ENCODE measurements at regions not wholly inside any gene's neighbourhood (a gene's known extent, or its start where the extent isn't known, plus 50 kb on each side); places are given as distances from the start of the nearest gene placed in this dataset.
"Not testable (repeated sequence)": the region's sequence is repeated elsewhere in the genome, so short reads cannot be mapped to it uniquely, and the experiment has no call there.

GRCh38 chr7:56697058-56697457 lies 435.2 kb downstream of the ZNF479 start:
- DNase-seq (ENCODE audit: low spot score); in situ Hi-C loops (cut with MboI; ENCODE audit: low sequenced_read_pairs, unreplicated experiment): not testable (repeated sequence)

- DNase-seq (ENCODE audit: low spot score), result no peak
- in situ Hi-C loops (cut with MboI; ENCODE audit: low sequenced_read_pairs, unreplicated experiment), result no loop called here
- no peak for TF ChIP-seq CTCF (IDR thresholded peaks at IDR 0.05; ENCODE audit: borderline replicate concordance, control extremely low read depth, extremely low read depth, insufficient read depth, missing control alignments)
Measured at GRCh38 chr7:56686276-56686859, 445.9 kb downstream of the ZNF479 start.

- in situ Hi-C loops (cut with MboI; ENCODE audit: low sequenced_read_pairs, unreplicated experiment), result no loop called here
- no peak for TF ChIP-seq CTCF (IDR thresholded peaks at IDR 0.05; ENCODE audit: borderline replicate concordance, control extremely low read depth, extremely low read depth, insufficient read depth, missing control alignments)
Measured at GRCh38 chr7:56639173-56639746, 493.0 kb downstream of the ZNF479 start.

GRCh38 chr7:56609852-56610355 lies 493.7 kb upstream of the NUPR2 start:
- DNase-seq (ENCODE audit: low spot score), result no peak
- in situ Hi-C loops (cut with MboI; ENCODE audit: low sequenced_read_pairs, unreplicated experiment), result no loop called here
- TF ChIP-seq CTCF (IDR thresholded peaks at IDR 0.05; ENCODE audit: borderline replicate concordance, control extremely low read depth, extremely low read depth, insufficient read depth, missing control alignments), result no peak

More at GRCh38 chr7:56639173-56639746, 493.0 kb downstream of the ZNF479 start:
- no peak for DNase-seq (ENCODE audit: low spot score)

GRCh38 chr7:56605146-56605545 lies 488.9 kb upstream of the NUPR2 start:
- no peak for TF ChIP-seq CTCF (IDR thresholded peaks at IDR 0.05; ENCODE audit: borderline replicate concordance, control extremely low read depth, extremely low read depth, insufficient read depth, missing control alignments)
- DNase-seq (ENCODE audit: low spot score), result no peak
- in situ Hi-C loops (cut with MboI; ENCODE audit: low sequenced_read_pairs, unreplicated experiment), result no loop called here

- in situ Hi-C loops (cut with MboI; ENCODE audit: low sequenced_read_pairs, unreplicated experiment), result no loop called here
- DNase-seq (ENCODE audit: low spot score), result no peak
- TF ChIP-seq CTCF (IDR thresholded peaks at IDR 0.05; ENCODE audit: borderline replicate concordance, control extremely low read depth, extremely low read depth, insufficient read depth, missing control alignments), result no peak
Measured at GRCh38 chr7:56578612-56579011, 462.4 kb upstream of the NUPR2 start.

GRCh38 chr7:56570968-56571367 lies 454.8 kb upstream of the NUPR2 start:
- in situ Hi-C loops (cut with MboI; ENCODE audit: low sequenced_read_pairs, unreplicated experiment), result no loop called here
- TF ChIP-seq CTCF (IDR thresholded peaks at IDR 0.05; ENCODE audit: borderline replicate concordance, control extremely low read depth, extremely low read depth, insufficient read depth, missing control alignments), result no peak
- no peak for DNase-seq (ENCODE audit: low spot score)

Measured in GM13976 (cell line).